Keratinocyte (primary cell): ENCODE measurements at regions not wholly inside any gene's neighbourhood (a gene's known extent, or its start where the extent isn't known, plus 50 kb on each side); places are given as distances from the start of the nearest gene placed in this dataset.

ENCODE experiments used
- DNase-seq: peaks from one replicate; pipeline ENCODE4 v3.0.0-alpha.2; 2011; ENCODE audit warnings: low read depth, missing footprints, low spot score
- FAIRE-seq: peaks from 2 replicates; lab custom pipeline; 2011; peaks lifted over from hg19 to GRCh38; lab: Jason Lieb, UNC
- H2AFZ ChIP-seq: 2 replicates; pipeline ENCODE4 v1.6.0; 2012; ENCODE audit warnings: low read length, control low read depth, inconsistent platforms; ENCODE audit not compliant: control insufficient read depth
- H3K27ac ChIP-seq: 2 replicates; pipeline ENCODE4 v1.5.1; 2011; ENCODE audit warnings: low read length; ENCODE audit not compliant: control insufficient read depth, insufficient read depth
- H3K27me3 ChIP-seq: 3 replicates; pipeline ENCODE4 v1.6.0; 2011; ENCODE audit warnings: low read length; ENCODE audit not compliant: control insufficient read depth, insufficient read depth; ENCODE audit errors: extremely low read depth
- H3K36me3 ChIP-seq, 2 experiments: 2 replicates in 1 of 2; 3 replicates in 1 of 2; pipeline ENCODE4 v1.5.1; 2011; ENCODE audit warnings: low read length in 2 of 2, mild to moderate bottlenecking in 1 of 2; ENCODE audit not compliant: control insufficient read depth in 2 of 2, insufficient read depth in 2 of 2; ENCODE audit errors: extremely low read depth in 1 of 2
- H3K4me1 ChIP-seq: 3 replicates; pipeline ENCODE4 v1.5.1; 2011; ENCODE audit warnings: low read length; ENCODE audit not compliant: control insufficient read depth, insufficient read depth; ENCODE audit errors: extremely low read depth
- H3K4me2 ChIP-seq: 3 replicates; pipeline ENCODE4 v1.6.0; 2011; ENCODE audit warnings: low read depth, low read length; ENCODE audit not compliant: control insufficient read depth, insufficient read depth; ENCODE audit errors: extremely low read depth
- H3K4me3 ChIP-seq, 3 experiments: fragments of 200-600 bp in 1 of 3; sonication (generic) in 1 of 3; 2 replicates in 2 of 3; 3 replicates in 1 of 3; pipeline ENCODE4 v1.5.1; 2011 to 2016; ENCODE audit warnings: low read length in 3 of 3, mild to moderate bottlenecking in 3 of 3, control low read depth in 2 of 3, inconsistent platforms in 1 of 3, low read depth in 1 of 3, mixed read lengths in 1 of 3, mixed run types in 1 of 3, moderate library complexity in 1 of 3; ENCODE audit not compliant: control insufficient read depth in 2 of 3, insufficient read depth in 2 of 3; ENCODE audit errors: extremely low read depth in 1 of 3
- H3K79me2 ChIP-seq: 2 replicates; pipeline ENCODE4 v1.6.0; 2012; ENCODE audit warnings: low read length; ENCODE audit not compliant: control insufficient read depth, insufficient read depth
- H3K9ac ChIP-seq: 3 replicates; pipeline ENCODE4 v1.6.0; 2011; ENCODE audit warnings: low read length; ENCODE audit not compliant: control insufficient read depth, insufficient read depth; ENCODE audit errors: extremely low read depth
- H3K9me1 ChIP-seq: 3 replicates; pipeline ENCODE4 v1.6.0; 2011; ENCODE audit warnings: low read length; ENCODE audit not compliant: control insufficient read depth, insufficient read depth; ENCODE audit errors: extremely low read depth
- H3K9me3 ChIP-seq: 2 replicates; pipeline ENCODE4 v1.5.1; 2012; ENCODE audit warnings: low read depth, low read length; ENCODE audit not compliant: control insufficient read depth
- H4K20me1 ChIP-seq: 3 replicates; pipeline ENCODE4 v1.6.0; 2011; ENCODE audit warnings: low read length; ENCODE audit not compliant: control insufficient read depth, insufficient read depth; ENCODE audit errors: extremely low read depth
- CTCF ChIP-seq, 3 experiments: IDR thresholded peaks in 1 of 3; conservative IDR thresholded peaks in 1 of 3; optimal IDR thresholded peaks in 1 of 3; 2 replicates in 2 of 3; 3 replicates in 1 of 3; pipeline versions ENCODE3 to v1.5.1; 2011; ENCODE audit warnings: low read length in 3 of 3, mild to moderate bottlenecking in 3 of 3, moderate library complexity in 2 of 3, control low read depth in 1 of 3, inconsistent platforms in 1 of 3; ENCODE audit not compliant: insufficient read depth in 2 of 3; ENCODE audit errors: extremely low read depth in 1 of 3
- EZH2 ChIP-seq: IDR thresholded peaks from one replicate; pipeline ENCODE4 v1.6.1; 2012; ENCODE audit warnings: inconsistent platforms, mild to moderate bottlenecking, low read length, moderate library complexity
- dilution Hi-C: fragments of 300-500 bp; cut with MboI; formaldehyde crosslinking; loops from one replicate; pipeline ENCODE4 v1.7.0; 2020; ENCODE audit warnings: low sequenced_read_pairs; ENCODE audit not compliant: extremely low pct_ligation_motif_present

DNA sequence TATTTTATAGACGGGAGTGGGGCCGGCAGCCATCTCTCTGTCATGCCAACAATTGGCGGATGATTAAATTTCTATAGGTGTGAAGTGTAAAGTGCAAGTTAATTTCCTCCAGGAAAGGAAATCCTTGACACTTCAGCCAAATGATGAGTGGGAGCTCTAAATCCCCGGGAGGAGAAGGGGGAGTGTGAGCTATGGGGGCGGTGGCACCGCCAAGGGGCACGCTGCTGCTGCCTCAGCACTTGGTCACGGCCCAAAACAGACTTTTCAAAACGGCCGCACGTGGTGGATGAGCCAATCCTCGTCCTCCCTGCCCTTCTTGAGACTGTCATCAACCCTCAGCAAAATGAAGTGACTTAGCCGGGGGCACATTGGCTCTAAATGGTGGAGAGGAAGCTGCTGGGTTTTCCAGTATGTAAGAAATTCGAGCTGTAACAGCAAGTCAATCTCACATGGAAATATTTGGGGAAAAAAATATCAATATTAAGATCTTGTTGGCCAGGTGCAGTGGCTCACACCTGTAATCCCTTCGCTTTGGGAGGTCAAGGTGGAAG is 200.8 kb downstream of the TFCP2L1 start:
- FAIRE-seq (no peak), DNase-seq (no peak)
- H3K4me3 ChIP-seq = no peak overlapping the region
- peaks cover 25% of the 10 kb centered on the region for H3K27me3 ChIP-seq
- H3K36me3 ChIP-seq = no peaks in the 10 kb centered on the region
- peaks cover 2% of the 10 kb centered on the region for H3K4me1 ChIP-seq
- no peak overlapping the region for H3K9ac ChIP-seq
- TF ChIP-seq CTCF (optimal IDR thresholded peaks at IDR 0.05 in 1 of 3, IDR thresholded peaks at IDR 0.05 in 1 of 3, conservative IDR thresholded peaks at IDR 0.05 in 1 of 3; ENCODE audit: extremely low read depth in 1 of 3, insufficient read depth in 2 of 3, low read length in 3 of 3) (no peak), EZH2 (no peak)
- H3K27ac ChIP-seq = no peak overlapping the region
- dilution Hi-C loops = no loop called here
- no peaks in the 10 kb centered on the region for H3K9me1 ChIP-seq
- no peak overlapping the region for H2AFZ ChIP-seq
- H3K4me2 ChIP-seq = peak overlapping the region; percentile 1
- no peaks in the 10 kb centered on the region for H3K79me2 ChIP-seq
- H4K20me1 ChIP-seq = no peaks in the 10 kb centered on the region
- no peaks in the 10 kb centered on the region for H3K9me3 ChIP-seq

DNA sequence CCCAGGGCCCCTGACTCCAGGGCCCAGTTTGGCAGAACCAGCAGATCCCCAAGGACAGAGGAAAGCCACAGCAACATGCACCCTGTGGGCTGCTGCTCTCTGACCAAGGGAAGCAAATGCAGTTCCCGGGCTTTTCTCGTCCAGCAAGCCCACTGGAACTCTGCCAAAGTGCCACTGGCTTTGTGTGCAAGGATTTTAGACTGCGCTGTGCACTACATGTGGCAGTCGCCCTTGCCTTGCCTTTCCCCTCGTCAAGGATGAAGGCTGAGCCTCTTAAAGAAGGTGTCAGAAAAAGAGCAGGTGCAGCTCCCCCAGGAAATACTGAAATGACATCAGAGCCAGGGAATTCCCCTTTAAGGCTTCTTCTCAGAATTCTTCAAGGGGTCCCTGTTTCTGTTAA is 199.2 kb downstream of the TFCP2L1 start:
- DNase-seq (no peak), FAIRE-seq (no peak)
- H3K4me3 ChIP-seq = no peak overlapping the region
- H3K36me3 ChIP-seq = no peaks in the 10 kb centered on the region
- H3K4me1 ChIP-seq = peaks cover 2% of the 10 kb centered on the region
- no peaks in the 10 kb centered on the region for H3K9me1 ChIP-seq
- H3K27me3 ChIP-seq = peaks cover 17% of the 10 kb centered on the region
- dilution Hi-C loops = no loop called here
- no peak overlapping the region for H2AFZ ChIP-seq
- no peak overlapping the region for H3K9ac ChIP-seq
- H4K20me1 ChIP-seq = no peaks in the 10 kb centered on the region
- no peaks in the 10 kb centered on the region for H3K9me3 ChIP-seq
- H3K27ac ChIP-seq = no peak overlapping the region
- no peak for TF ChIP-seq CTCF (optimal IDR thresholded peaks at IDR 0.05 in 1 of 3, IDR thresholded peaks at IDR 0.05 in 1 of 3, conservative IDR thresholded peaks at IDR 0.05 in 1 of 3; ENCODE audit: extremely low read depth in 1 of 3, insufficient read depth in 2 of 3, low read length in 3 of 3)
- TF ChIP-seq EZH2 = no peak
- no peaks in the 10 kb centered on the region for H3K79me2 ChIP-seq
- H3K4me2 ChIP-seq = no peak overlapping the region
